Cerebellar nuclear complex (tissue), 1 donor: ENCODE measurements at regions not wholly inside any gene's neighbourhood (a gene's known extent, or its start where the extent isn't known, plus 50 kb on each side); places are given as distances from the start of the nearest gene placed in this dataset.
"Not testable (repeated sequence)": the region's sequence is repeated elsewhere in the genome, so short reads cannot be mapped to it uniquely, and the experiment has no call there.

Source experiments
- DNase-seq, 2 experiments: peaks; one replicate each; lab custom pipeline; 2025; lab: John Stamatoyannopoulos, UW

DNA sequence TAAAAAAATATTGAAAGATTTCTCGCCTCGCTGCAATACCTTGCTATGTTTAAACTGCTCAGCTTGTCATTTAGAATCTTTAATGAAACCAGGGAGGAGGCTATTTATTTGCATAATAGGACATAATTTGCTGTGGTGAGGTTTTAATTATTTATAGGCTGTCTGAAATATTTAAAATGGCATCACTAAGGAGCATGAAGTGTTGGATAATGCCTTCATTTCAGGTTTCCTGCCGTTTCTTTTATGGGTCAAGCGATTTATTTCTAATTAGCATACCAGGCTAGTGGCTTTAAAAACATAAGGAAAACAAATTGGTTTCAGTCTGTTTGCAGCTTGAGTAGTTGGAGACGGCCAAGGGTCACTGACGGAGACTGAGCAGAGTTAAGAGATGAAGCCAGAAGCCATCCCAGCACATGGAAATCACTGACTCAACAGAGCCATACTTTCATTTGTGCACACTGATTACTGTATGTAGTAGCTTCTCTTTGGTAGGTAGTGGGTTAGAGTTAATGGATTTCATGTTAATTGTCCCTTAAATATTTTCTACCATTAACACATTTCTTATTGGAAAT, 1962.4 kb upstream of the TENM3 start:
- no peak for DNase-seq

- DNase-seq, result no peak
Observed at GRCh38 chr4:180281724-180282123, 1961.5 kb upstream of the TENM3 start.

DNA sequence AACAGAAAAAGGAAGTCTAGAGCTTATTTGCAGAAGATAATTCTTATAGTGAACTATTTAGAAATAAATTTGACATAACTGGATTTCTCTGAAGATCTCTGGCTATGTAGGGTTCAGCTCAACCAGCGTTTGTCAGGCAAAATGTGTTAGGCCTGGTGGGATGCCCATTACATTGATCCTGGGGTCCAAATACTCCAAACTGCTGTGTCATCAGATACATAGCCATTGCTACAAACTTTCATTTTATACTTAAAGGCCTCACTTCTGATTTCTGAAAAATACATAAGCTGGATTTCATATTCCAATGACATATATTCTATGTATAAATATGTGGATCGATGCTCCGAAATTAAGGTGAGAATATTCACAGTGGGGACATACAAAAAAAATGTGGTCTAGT, 1958.9 kb upstream of the TENM3 start:
- no peak for DNase-seq

- DNase-seq, result no peak
Observed at GRCh38 chr4:180285796-180286195, 1957.4 kb upstream of the TENM3 start.

- no peak for DNase-seq
Observed at GRCh38 chr4:180292339-180292738, 1950.9 kb upstream of the TENM3 start.

- no peak for DNase-seq
Observed at GRCh38 chr4:180296036-180296599, 1947.1 kb upstream of the TENM3 start.

DNA sequence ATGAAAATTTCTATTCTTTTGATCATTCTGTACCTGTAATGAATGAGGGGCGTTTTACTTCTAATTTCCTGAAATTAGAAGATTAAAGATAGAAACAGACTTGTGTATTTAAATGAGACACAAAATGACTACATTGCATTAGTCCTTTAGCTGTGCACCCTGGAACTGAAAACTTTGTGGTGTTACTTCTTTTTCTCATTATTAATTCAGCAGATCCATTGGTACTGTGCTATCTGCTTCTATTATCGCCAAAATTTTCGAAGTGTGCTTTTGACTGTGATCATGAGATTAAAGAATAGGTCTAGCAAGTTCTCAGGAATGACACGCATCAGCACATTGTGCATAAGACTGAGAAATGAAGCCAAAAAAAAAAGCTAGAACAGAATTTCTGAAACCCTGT, 1938.9 kb upstream of the TENM3 start:
- DNase-seq, result no peak

DNA sequence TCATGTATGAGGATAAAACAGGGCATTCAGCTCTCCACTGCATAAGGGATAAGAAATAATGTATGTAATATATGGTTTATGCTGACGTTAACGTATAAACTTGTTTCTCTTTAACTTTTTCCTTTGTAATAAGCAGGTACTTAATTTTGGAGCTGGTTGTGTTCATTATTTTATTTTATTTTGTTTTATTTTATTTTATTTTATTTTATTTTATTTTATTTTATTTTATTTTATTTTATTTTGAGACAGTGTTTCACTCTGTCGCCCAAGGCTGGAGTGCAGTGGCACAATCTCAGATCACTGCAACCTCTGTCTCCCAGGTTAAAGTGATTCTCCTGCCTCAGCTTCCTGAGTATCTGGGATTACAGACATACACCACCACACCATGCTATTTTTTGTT, 1932.6 kb upstream of the TENM3 start:
- DNase-seq, result no peak

DNA sequence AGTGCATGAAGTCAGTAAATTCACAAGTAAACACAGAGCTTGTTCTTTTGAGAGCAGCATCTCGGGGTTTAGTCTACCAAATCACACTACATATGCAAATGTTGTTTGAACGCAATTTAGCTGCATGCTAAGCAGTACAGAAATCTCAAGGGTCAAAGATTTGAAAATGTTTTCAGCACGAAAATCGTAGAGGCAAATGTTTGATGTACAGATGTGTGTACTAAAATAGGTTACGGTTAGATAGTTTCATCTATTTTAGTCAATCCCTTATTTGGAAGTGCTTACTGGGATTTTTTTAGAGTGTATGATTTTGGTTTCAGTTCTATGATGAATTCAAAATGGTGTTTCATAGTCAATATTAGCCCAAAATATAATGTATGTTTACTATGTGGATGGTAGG, 1928.2 kb upstream of the TENM3 start:
- no peak for DNase-seq

DNA sequence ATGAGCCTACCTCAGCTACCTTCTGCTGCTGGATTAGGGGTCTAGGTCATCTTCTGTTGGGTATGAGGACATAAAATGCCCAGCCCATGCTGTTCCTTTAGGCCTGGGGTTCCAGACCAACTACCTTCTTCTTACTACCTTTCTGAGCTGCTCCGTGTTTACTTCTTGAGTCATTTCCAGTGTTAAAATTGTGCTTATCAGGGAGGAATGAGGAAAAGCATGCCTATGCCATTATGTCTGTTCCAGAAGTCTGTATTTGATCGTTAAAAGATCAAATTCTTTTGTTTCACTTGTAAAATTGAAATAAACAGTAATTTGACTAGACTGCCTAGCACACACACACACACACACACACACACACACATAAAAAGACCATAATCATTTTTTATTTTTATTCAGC, 1912.7 kb upstream of the TENM3 start:
- DNase-seq, result no peak

GRCh38 chr4:180333162-180333561, 1910.0 kb upstream of the TENM3 start:
- no peak for DNase-seq

DNA sequence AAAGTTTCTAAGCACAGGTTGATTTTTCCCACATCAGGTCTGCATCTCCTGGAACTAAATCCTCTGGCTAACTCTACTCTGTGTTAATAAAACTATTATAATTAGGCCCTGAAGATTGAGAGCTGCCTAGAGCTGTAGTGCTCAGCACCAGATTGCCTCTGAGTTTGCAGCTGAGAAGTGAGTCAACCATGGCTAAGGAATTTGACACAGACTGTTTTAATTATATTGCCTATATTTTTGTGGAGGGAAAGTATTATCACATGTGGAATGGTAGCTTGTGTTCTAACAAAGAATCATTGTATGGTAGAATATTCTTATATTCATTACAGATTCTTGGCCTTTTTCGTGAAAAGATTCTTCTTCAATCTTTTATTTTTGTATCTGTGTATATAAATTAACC, 1907.6 kb upstream of the TENM3 start:
- DNase-seq, result no peak

GRCh38 chr4:180336494-180337090, 1906.6 kb upstream of the TENM3 start:
- DNase-seq, result no peak

- DNase-seq, result no peak
Observed at GRCh38 chr4:180341926-180342325, 1901.3 kb upstream of the TENM3 start.

GRCh38 chr4:180350901-180351300, 1892.3 kb upstream of the TENM3 start:
- no peak for DNase-seq

DNA sequence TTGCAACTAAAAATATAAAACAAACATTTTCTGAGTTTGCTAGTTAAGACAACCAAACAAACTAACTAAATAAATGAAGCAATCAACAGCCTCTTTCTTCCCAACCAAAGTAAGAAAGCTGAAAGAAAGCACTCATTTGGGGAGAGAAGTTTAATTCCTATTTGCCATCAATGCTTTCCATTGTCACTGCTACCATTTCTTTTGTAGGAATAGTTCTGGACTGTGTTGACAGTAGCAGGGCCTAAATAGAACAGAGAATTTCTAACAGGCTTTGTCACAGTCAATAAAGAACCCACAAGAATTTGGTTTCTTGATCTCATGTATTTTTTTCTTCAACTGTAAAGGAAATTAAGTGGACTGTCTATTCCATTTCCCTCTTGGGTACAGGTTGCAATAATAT, 1886.4 kb upstream of the TENM3 start:
- DNase-seq, result no peak

GRCh38 chr4:180360113-180360512, 1883.1 kb upstream of the TENM3 start:
- DNase-seq, result not testable (repeated sequence)

GRCh38 chr4:180363815-180364214, 1879.4 kb upstream of the TENM3 start:
- no peak for DNase-seq

DNA sequence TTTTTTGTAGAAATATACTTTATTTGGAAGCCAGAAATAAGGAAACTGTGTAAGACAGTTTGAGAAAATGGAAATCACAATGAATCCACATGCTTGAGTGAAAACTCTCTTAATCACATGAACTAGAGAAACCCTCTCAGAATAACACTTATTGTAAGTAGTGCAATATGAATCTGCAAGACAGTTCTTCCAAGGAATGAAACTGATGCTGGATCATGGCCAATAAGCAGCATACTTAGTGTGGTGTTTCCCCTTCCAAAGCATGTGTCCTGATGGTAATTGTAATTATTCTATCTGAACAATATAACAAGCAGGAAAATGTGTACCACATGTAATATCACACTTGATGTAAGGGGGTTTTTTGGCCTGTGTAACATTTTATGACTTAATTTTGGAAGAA, 1870.5 kb upstream of the TENM3 start:
- no peak for DNase-seq

GRCh38 chr4:180377741-180378140, 1865.5 kb upstream of the TENM3 start:
- no peak for DNase-seq

DNA sequence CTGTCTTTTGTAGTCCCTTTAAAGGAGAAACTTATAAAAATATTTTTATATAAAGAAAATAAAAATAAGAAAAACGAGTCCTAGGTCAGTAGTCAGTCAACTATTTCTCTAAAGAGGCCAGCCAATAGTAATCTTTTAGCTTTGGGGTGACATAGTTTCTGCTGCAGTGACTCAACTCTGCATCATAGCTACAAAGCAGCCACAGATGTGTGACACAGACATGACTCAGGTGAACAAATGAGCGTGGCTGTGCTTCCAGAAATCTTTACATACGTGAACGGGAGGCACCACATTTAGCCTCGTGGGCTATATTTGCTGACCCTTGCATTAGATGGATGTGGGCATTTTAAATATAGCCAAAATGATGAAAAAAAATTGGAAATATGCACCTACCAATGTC, 1862.5 kb upstream of the TENM3 start:
- DNase-seq, result no peak

DNA sequence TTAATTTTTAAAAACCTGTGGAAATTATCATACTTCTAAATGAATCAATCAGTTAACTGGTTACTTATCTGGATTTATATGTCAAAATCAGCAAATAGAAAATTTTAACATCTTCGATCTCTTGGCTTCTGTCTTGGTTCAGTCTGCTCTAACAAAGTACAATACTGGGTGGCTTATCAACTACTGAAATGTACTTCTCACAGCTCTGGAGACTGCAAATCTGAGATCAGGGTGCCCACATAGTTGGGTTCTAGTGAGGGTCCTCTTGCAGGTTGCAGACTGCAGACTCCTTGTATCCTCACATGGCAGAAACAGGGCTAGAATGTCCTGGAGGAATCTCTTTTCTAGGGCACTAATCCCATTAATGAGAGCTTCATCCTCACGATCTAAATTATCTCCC, 1851.6 kb upstream of the TENM3 start:
- no peak for DNase-seq

DNA sequence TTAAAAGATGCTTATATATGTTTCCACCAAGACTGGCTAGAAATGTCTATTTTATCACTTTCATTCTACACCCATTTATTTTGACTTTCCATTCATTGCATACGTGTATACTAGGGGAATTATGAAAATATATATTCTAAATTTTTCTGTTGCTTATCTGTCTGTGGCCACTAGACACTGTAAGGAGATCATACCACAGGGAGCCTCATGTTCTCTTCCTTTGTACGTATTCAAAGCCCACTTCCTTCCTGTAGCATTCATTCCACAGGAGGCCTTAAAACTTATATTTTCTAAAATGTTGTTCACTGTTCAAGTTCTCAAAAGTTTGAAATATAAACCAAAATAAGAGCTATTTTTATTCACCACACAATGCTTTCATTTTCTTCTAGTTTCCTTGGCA, 1848.9 kb upstream of the TENM3 start:
- no peak for DNase-seq

DNA sequence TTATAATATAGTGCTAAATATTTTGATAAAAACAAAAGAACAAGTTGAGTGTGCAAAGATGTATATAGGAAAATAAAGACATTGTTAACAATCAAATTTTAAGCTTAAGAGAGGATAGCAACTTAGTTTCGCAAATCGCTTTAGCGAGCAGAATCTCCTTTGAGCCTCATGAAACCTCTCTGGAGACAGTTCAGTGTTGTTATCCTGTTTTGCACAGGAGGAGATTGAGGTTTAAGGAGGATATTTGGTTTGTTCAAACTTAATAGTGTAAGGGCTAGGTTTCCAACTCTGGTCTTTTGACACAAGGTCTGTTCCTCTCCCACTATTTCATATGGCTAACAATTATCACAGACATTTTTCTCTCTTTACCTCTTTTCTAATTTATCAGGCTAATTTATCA, 1848.5 kb upstream of the TENM3 start:
- DNase-seq, result no peak
